Suprapubic skin (tissue), 4 donors: ENCODE measurements at regions not wholly inside any gene's neighbourhood (a gene's known extent, or its start where the extent isn't known, plus 50 kb on each side); places are given as distances from the start of the nearest gene placed in this dataset.

ENCODE experiments used
- CTCF ChIP-seq, 2 donors: fragments of 200-600 bp in 1 of 2; fragments of 450-650 bp in 1 of 2; sonication (generic) in 1 of 2; IDR thresholded peaks; one replicate each; pipeline ENCODE4 v1.5.1; 2016 to 2019; ENCODE audit warnings: antibody characterized with exemption in 2 of 2, mild to moderate bottlenecking in 1 of 2, moderate library complexity in 1 of 2
- POLR2A ChIP-seq, 2 donors: fragments of 450-650 bp; IDR thresholded peaks; one replicate each; pipeline ENCODE4 v1.6.1; 2017; ENCODE audit warnings: antibody characterized with exemption in 2 of 2, mild to moderate bottlenecking in 2 of 2, moderate library complexity in 2 of 2
- POLR2AphosphoS5 ChIP-seq, 3 donors: sonication (generic); formaldehyde crosslinking; IDR thresholded peaks; one replicate each; pipeline ENCODE4 v1.6.1; 2017; ENCODE audit warnings: antibody characterized with exemption in 3 of 3

- TF ChIP-seq POLR2A (IDR thresholded peaks at IDR 0.05) = no peak
- TF ChIP-seq CTCF (IDR thresholded peaks at IDR 0.05) = peak in 1 of 2 donors; percentile 42
- TF ChIP-seq POLR2AphosphoS5 (IDR thresholded peaks at IDR 0.05) = no peak
Measured at GRCh38 chr6:85126485-85127167, 323.3 kb upstream of the NT5E start.
